WTC11 (cell line): ENCODE measurements at regions not wholly inside any gene's neighbourhood (a gene's known extent, or its start where the extent isn't known, plus 50 kb on each side); places are given as distances from the start of the nearest gene placed in this dataset.

Experiments used
- ATAC-seq: fragments of 200-7000 bp; cut with Tn5 transposase; 2 replicates; pipeline ENCODE4 v1.10.0; 2021; ENCODE audit warnings: mild to moderate bottlenecking, moderate library complexity
- CTCF ChIA-PET: fragments of 300-600 bp; sonication (Branson Sonifier 250); formaldehyde crosslinking; loops from one replicate; lab custom pipeline; 2021; ENCODE audit warnings: antibody characterized with exemption; lab: Charles Lee
- POLR2A ChIA-PET: fragments of 350-600 bp; sonication (Branson Sonifier 250); formaldehyde crosslinking; loops from one replicate; lab custom pipeline; 2021; ENCODE audit warnings: antibody characterized with exemption; lab: Charles Lee
- DNase-seq: peaks from one replicate; pipeline ENCODE4 v3.0.0; 2021; ENCODE audit warnings: low spot score
- H3K27ac Mint-ChIP-seq: 2 replicates; pipeline ENCODE4 v1.8.0; 2021; ENCODE audit warnings: mixed read lengths
- H3K27me3 Mint-ChIP-seq: 2 replicates; pipeline ENCODE4 v1.8.0; 2021; ENCODE audit warnings: low read depth, mild to moderate bottlenecking, moderate library complexity, mixed read lengths
- H3K36me3 Mint-ChIP-seq: 2 replicates; pipeline ENCODE4 v1.8.0; 2021; ENCODE audit warnings: mixed read lengths
- H3K4me1 Mint-ChIP-seq: 2 replicates; pipeline ENCODE4 v1.8.0; 2022; ENCODE audit warnings: mixed read lengths
- H3K4me3 Mint-ChIP-seq: 2 replicates; pipeline ENCODE4 v1.8.0; 2021; ENCODE audit warnings: mild to moderate bottlenecking, moderate library complexity, mixed read lengths
- H3K9me3 Mint-ChIP-seq: 2 replicates; pipeline ENCODE4 v1.8.0; 2021; ENCODE audit warnings: mixed read lengths
- ATF6 ChIP-seq: sonication (generic); formaldehyde crosslinking; IDR thresholded peaks from 2 replicates; pipeline ENCODE4 v1.8.1; 2023; ENCODE audit warnings: mild to moderate bottlenecking, missing genetic modification reagents
- CBFB ChIP-seq: sonication (generic); formaldehyde crosslinking; IDR thresholded peaks from 2 replicates; pipeline ENCODE4 v1.8.1; 2022; ENCODE audit warnings: mild to moderate bottlenecking, low read depth, missing genetic modification reagents
- CDX4 ChIP-seq: fragments of 250-450 bp; sonication (Bioruptor Pico); IDR thresholded peaks from 2 replicates; pipeline ENCODE4 v1.9.0; 2021; ENCODE audit warnings: moderate library complexity, mild to moderate bottlenecking, inconsistent platforms, borderline replicate concordance
- CREM ChIP-seq: sonication (generic); formaldehyde crosslinking; IDR thresholded peaks from 2 replicates; pipeline ENCODE4 v1.8.1; 2022; ENCODE audit warnings: mild to moderate bottlenecking, missing genetic modification reagents, moderate library complexity
- ELF4 ChIP-seq: sonication (generic); formaldehyde crosslinking; IDR thresholded peaks from 2 replicates; pipeline ENCODE4 v1.8.1; 2022; ENCODE audit warnings: low read depth, mild to moderate bottlenecking, moderate library complexity, missing genetic modification reagents
- EMX1 ChIP-seq: fragments of 250-450 bp; sonication (Bioruptor Pico); IDR thresholded peaks from 2 replicates; pipeline ENCODE4 v1.8.0; 2021; ENCODE audit warnings: mild to moderate bottlenecking
- GABPB1 ChIP-seq: sonication (generic); formaldehyde crosslinking; IDR thresholded peaks from 2 replicates; pipeline ENCODE4 v1.8.1; 2023; ENCODE audit warnings: mild to moderate bottlenecking, missing genetic modification reagents
- IRF2 ChIP-seq: sonication (generic); formaldehyde crosslinking; IDR thresholded peaks from 2 replicates; pipeline ENCODE4 v1.8.0; 2022; ENCODE audit warnings: low read depth, missing genetic modification reagents, borderline replicate concordance
- JUN ChIP-seq: sonication (generic); formaldehyde crosslinking; IDR thresholded peaks from 2 replicates; pipeline ENCODE4 v1.8.0; 2023; ENCODE audit warnings: mild to moderate bottlenecking, missing genetic modification reagents
- MXD4 ChIP-seq: fragments of 250-450 bp; sonication (Bioruptor Pico); IDR thresholded peaks from 2 replicates; pipeline ENCODE4 v1.8.0; 2021; ENCODE audit warnings: mild to moderate bottlenecking, moderate library complexity, borderline replicate concordance
- NFYB ChIP-seq: sonication (generic); formaldehyde crosslinking; conservative IDR thresholded peaks from 2 replicates; pipeline ENCODE4 v1.8.0; 2022; ENCODE audit warnings: low read depth, missing genetic modification reagents
- OVOL2 ChIP-seq: fragments of 250-450 bp; sonication (Bioruptor Pico); IDR thresholded peaks from 2 replicates; pipeline ENCODE4 v1.9.0; 2021; ENCODE audit warnings: mild to moderate bottlenecking, borderline replicate concordance
- PRDM15 ChIP-seq: sonication (generic); formaldehyde crosslinking; IDR thresholded peaks from 2 replicates; pipeline ENCODE4 v1.8.0; 2022; ENCODE audit warnings: missing genetic modification reagents
- ZMAT4 ChIP-seq: fragments of 250-450 bp; sonication (Bioruptor Pico); IDR thresholded peaks from 2 replicates; pipeline ENCODE4 v1.9.0; 2021; ENCODE audit warnings: mild to moderate bottlenecking
- ZNF121 ChIP-seq: sonication (generic); formaldehyde crosslinking; IDR thresholded peaks from 2 replicates; pipeline ENCODE4 v1.8.0; 2023; ENCODE audit warnings: missing genetic modification reagents
- ZNF219 ChIP-seq: sonication (generic); formaldehyde crosslinking; IDR thresholded peaks from 2 replicates; pipeline ENCODE4 v1.8.0; 2023; ENCODE audit warnings: missing genetic modification reagents, mild to moderate bottlenecking, borderline replicate concordance
- ZNF232 ChIP-seq: sonication (generic); formaldehyde crosslinking; IDR thresholded peaks from 2 replicates; pipeline ENCODE4 v1.8.0; 2022; ENCODE audit warnings: mild to moderate bottlenecking, missing genetic modification reagents
- ZNF512 ChIP-seq: sonication (generic); formaldehyde crosslinking; IDR thresholded peaks from 2 replicates; pipeline ENCODE4 v1.8.1; 2022; ENCODE audit warnings: missing genetic modification reagents, borderline replicate concordance

GRCh38 chr6:1509241-1509640 is 100.5 kb upstream of the FOXC1 start:
- Mint-ChIP-seq H3K36me3 (0 out of 2 replicates have a peak, but pooled peaks cover 4% of the 10 kb centered on the region), H3K4me1 (peaks cover 20% of the 10 kb centered on the region), H3K27ac (no peak overlapping the region), H3K4me3 (no peak overlapping the region), H3K9me3 (peaks cover 9% of the 10 kb centered on the region), H3K27me3 (no peaks in the 10 kb centered on the region)
- DNase-seq (no peak), ATAC-seq (no peak)
- POLR2A ChIA-PET = no interaction called here
- CTCF ChIA-PET = interaction anchor here (1.5 kb wide), 1 partner anchor 14 kb away, joined by 8 read pairs; no protein-coding TSS in a partner anchor
- TF ChIP-seq ZNF121 (CRISPR knock-in tag) (no peak), CBFB (no peak), IRF2 (CRISPR knock-in tag) (no peak), ZMAT4 (CRISPR knock-in tag) (no peak), NFYB (CRISPR knock-in tag) (no peak), MXD4 (CRISPR knock-in tag) (no peak)

- DNase-seq (no peak), ATAC-seq (peak; percentile 57)
- POLR2A ChIA-PET = no interaction called here
- peaks cover 20% of the 10 kb centered on the region for H3K4me1 Mint-ChIP-seq
- no peak overlapping the region for H3K4me3 Mint-ChIP-seq
- TF ChIP-seq CDX4 (CRISPR knock-in tag) (no peak), ELF4 (no peak), ZNF219 (CRISPR knock-in tag) (no peak), NFYB (CRISPR knock-in tag) (no peak), ATF6 (no peak), PRDM15 (no peak), JUN (CRISPR knock-in tag) (no peak), CREM (CRISPR knock-in tag) (no peak), EMX1 (CRISPR knock-in tag) (no peak), OVOL2 (CRISPR knock-in tag) (no peak), ZNF512 (no peak), ZNF232 (CRISPR knock-in tag) (no peak), GABPB1 (CRISPR knock-in tag) (no peak)
- H3K27ac Mint-ChIP-seq = no peak overlapping the region
- H3K27me3 Mint-ChIP-seq = no peaks in the 10 kb centered on the region; the same call in 1 of the 2 replicates
- H3K36me3 Mint-ChIP-seq = 0 out of 2 replicates have a peak, but pooled peaks cover 4% of the 10 kb centered on the region
- CTCF ChIA-PET = interaction anchor here (1.0 to 1.5 kb wide), 2 partner anchors 13 to 177 kb away, joined by 3 to 8 read pairs; no protein-coding TSS in a partner anchor
- peaks cover 9% of the 10 kb centered on the region for H3K9me3 Mint-ChIP-seq
Measured at GRCh38 chr6:1510239-1510638, 99.5 kb upstream of the FOXC1 start.
